Erythroblast (primary cell): ENCODE measurements at regions not wholly inside any gene's neighbourhood (a gene's known extent, or its start where the extent isn't known, plus 50 kb on each side); places are given as distances from the start of the nearest gene placed in this dataset.

Experiments
- GATA1 ChIP-seq: IDR thresholded peaks from 2 replicates; pipeline ENCODE4 v1.6.1; 2011; ENCODE audit warnings: low read depth, mild to moderate bottlenecking, control low read depth, low read length, moderate library complexity
- POLR2A ChIP-seq: IDR thresholded peaks from 2 replicates; pipeline ENCODE4 v1.6.1; 2011; ENCODE audit warnings: mild to moderate bottlenecking, low read length

DNA sequence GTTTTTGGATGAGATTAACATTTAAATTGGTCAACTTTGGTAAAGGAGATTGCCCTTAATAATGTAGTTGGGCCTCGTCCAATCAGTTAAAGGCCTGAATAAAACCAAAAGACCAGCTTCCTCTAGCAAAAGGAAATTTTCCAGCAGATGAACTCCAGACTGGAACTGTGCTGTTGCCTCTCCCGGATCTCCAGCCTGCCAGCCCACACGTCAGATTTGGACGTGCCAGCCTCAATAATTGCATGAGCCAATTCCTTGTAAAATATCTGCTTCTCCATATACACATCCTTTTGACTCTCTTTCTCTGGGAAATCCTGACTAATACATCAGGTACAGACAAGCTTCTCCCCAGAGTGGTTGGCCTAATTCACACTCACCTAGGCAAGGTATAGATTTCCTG, 175.8 kb upstream of the ADCY2 start:
- TF ChIP-seq POLR2A: no peak
- no peak for TF ChIP-seq GATA1
